BLaER1 treated with 17β-estradiol and CSF1 and Interleukin-3, amounts not matched to agents 10 nM and 100 nM (cell line): ENCODE measurements at regions not wholly inside any gene's neighbourhood (a gene's known extent, or its start where the extent isn't known, plus 50 kb on each side); places are given as distances from the start of the nearest gene placed in this dataset.
"Not testable (repeated sequence)": the region's sequence is repeated elsewhere in the genome, so short reads cannot be mapped to it uniquely, and the experiment has no call there.

Source experiments
- H3K27ac ChIP-seq, 11 experiments: shearing (Covaris generic); formaldehyde crosslinking; 2 replicates each; pipeline ENCODE4 v1.8.1; 2022
- H3K27me3 ChIP-seq, 11 experiments: shearing (Covaris generic); formaldehyde crosslinking; 2 replicates each; pipeline ENCODE4 v1.8.1; 2022
- H3K36me3 ChIP-seq, 11 experiments: shearing (Covaris generic); formaldehyde crosslinking; 2 replicates each; pipeline ENCODE4 v1.8.1; 2022
- H3K4me1 ChIP-seq, 10 experiments: shearing (Covaris generic); formaldehyde crosslinking; 2 replicates each; pipeline ENCODE4 v1.8.1; 2022
- H3K4me2 ChIP-seq, 11 experiments: shearing (Covaris generic); formaldehyde crosslinking; 2 replicates each; pipeline ENCODE4 v1.8.1; 2022
- H3K4me3 ChIP-seq, 10 experiments: shearing (Covaris generic); formaldehyde crosslinking; 2 replicates each; pipeline ENCODE4 v1.8.1; 2022
- H3K9ac ChIP-seq, 11 experiments: shearing (Covaris generic); formaldehyde crosslinking; 2 replicates each; pipeline ENCODE4 v1.8.1; 2022
- H3K9me3 ChIP-seq, 11 experiments: shearing (Covaris generic); formaldehyde crosslinking; replicated peaks in 1 of 11; 2 replicates each; pipeline ENCODE4 v1.8.1; 2022
- H4K20me1 ChIP-seq, 11 experiments: shearing (Covaris generic); formaldehyde crosslinking; 2 replicates each; pipeline ENCODE4 v1.8.1; 2022
- Cebpa-rat ChIP-seq, 11 experiments: shearing (Covaris generic); IDR thresholded peaks; 2 replicates each; pipeline ENCODE4 v1.8.1; 2022

GRCh38 chr10:80946073-80946472 lies 408.4 kb downstream of the SH2D4B start:
- no peak for TF ChIP-seq Cebpa-rat (IDR thresholded peaks at IDR 0.05)
- H3K4me3 ChIP-seq: no peak overlapping the region
- H3K9ac ChIP-seq: no peak overlapping the region
- H4K20me1 ChIP-seq: no peaks in the 10 kb centered on the region
- no peak overlapping the region for H3K27ac ChIP-seq
- no peaks in the 10 kb centered on the region for H3K27me3 ChIP-seq
- H3K4me1 ChIP-seq: peaks cover 0 to 5% (median 0%) of the 10 kb centered on the region in 10 experiments; a peak in 2 of 20 replicates
- H3K36me3 ChIP-seq: no peaks in the 10 kb centered on the region
- no peak overlapping the region for H3K4me2 ChIP-seq
- no peaks in the 10 kb centered on the region for H3K9me3 ChIP-seq

GRCh38 chr10:80946957-80947726 lies 409.4 kb downstream of the SH2D4B start:
- H4K20me1 ChIP-seq: no peaks in the 10 kb centered on the region
- no peak overlapping the region for H3K4me2 ChIP-seq
- H3K36me3 ChIP-seq: no peaks in the 10 kb centered on the region
- TF ChIP-seq Cebpa-rat (IDR thresholded peaks at IDR 0.05): peak in 8 of 11 experiments; percentile 15 to 80 (median 50); a peak in 10 of 22 replicates
- H3K27me3 ChIP-seq: no peaks in the 10 kb centered on the region
- H3K4me1 ChIP-seq: peaks cover 0 to 5% (median 0%) of the 10 kb centered on the region in 10 experiments; a peak in 2 of 20 replicates
- no peak overlapping the region for H3K9ac ChIP-seq
- H3K27ac ChIP-seq: no peak overlapping the region
- H3K9me3 ChIP-seq: peaks cover 0 to 5% (median 0%) of the 10 kb centered on the region in 11 experiments; a peak in 1 of 22 replicates
- H3K4me3 ChIP-seq: no peak overlapping the region

GRCh38 chr10:80949785-80950184 lies 412.1 kb downstream of the SH2D4B start:
- peaks cover 0 to 7% (median 5%) of the 10 kb centered on the region in 11 experiments; a peak in 5 of 22 replicates for H3K9me3 ChIP-seq
- no peak overlapping the region for H3K4me3 ChIP-seq
- TF ChIP-seq Cebpa-rat (IDR thresholded peaks at IDR 0.05): no peak
- no peak overlapping the region for H3K9ac ChIP-seq
- H3K27me3 ChIP-seq: no peaks in the 10 kb centered on the region
- no peak overlapping the region for H3K27ac ChIP-seq
- H3K4me1 ChIP-seq: peaks cover 0 to 5% (median 0%) of the 10 kb centered on the region in 10 experiments; a peak in 2 of 20 replicates
- H3K4me2 ChIP-seq: no peak overlapping the region
- no peaks in the 10 kb centered on the region for H3K36me3 ChIP-seq
- H4K20me1 ChIP-seq: no peaks in the 10 kb centered on the region

GRCh38 chr10:80952436-80952835 lies 414.7 kb downstream of the SH2D4B start:
- Histone ChIP-seq H3K9me3 (peaks cover 0 to 7% (median 5%) of the 10 kb centered on the region in 11 experiments; a peak in 5 of 22 replicates), H3K4me2 (no peak overlapping the region), H3K27me3 (no peaks in the 10 kb centered on the region), H3K4me1 (no peaks in the 10 kb centered on the region), H3K27ac (no peak overlapping the region), H4K20me1 (no peaks in the 10 kb centered on the region), H3K9ac (no peak overlapping the region), H3K4me3 (no peak overlapping the region), H3K36me3 (no peaks in the 10 kb centered on the region)
- no peak for TF ChIP-seq Cebpa-rat (IDR thresholded peaks at IDR 0.05)

- Histone ChIP-seq H4K20me1 (no peaks in the 10 kb centered on the region), H3K9me3 (peaks cover 0 to 7% (median 0%) of the 10 kb centered on the region in 11 experiments; a peak in 5 of 22 replicates), H3K9ac (no peak overlapping the region), H3K36me3 (no peaks in the 10 kb centered on the region), H3K4me3 (no peak overlapping the region), H3K4me1 (peaks cover 0 to 5% (median 0%) of the 10 kb centered on the region in 10 experiments; a peak in 2 of 20 replicates), H3K27ac (no peak overlapping the region), H3K4me2 (no peak overlapping the region), H3K27me3 (no peaks in the 10 kb centered on the region)
- no peak for TF ChIP-seq Cebpa-rat (IDR thresholded peaks at IDR 0.05)
Measured at GRCh38 chr10:80957161-80957560, 419.5 kb downstream of the SH2D4B start.

- Histone ChIP-seq H4K20me1 (no peaks in the 10 kb centered on the region), H3K27ac (no peak overlapping the region)
- no peak for TF ChIP-seq Cebpa-rat (IDR thresholded peaks at IDR 0.05)
Measured at GRCh38 chr10:80964179-80964578, 426.5 kb downstream of the SH2D4B start.

GRCh38 chr10:80964955-80965614 lies 427.4 kb downstream of the SH2D4B start:
- Histone ChIP-seq H3K4me2 (peak overlapping the region; percentile 30 to 81 (median 65); a peak in 21 of 22 replicates), H3K4me1 (peaks cover 16 to 29% (median 24%) of the 10 kb centered on the region in 10 experiments), H3K36me3 (no peaks in the 10 kb centered on the region), H3K9ac (peak overlapping the region in 6 of 11 experiments; percentile 10 to 63 (median 38); a peak in 8 of 22 replicates), H3K27ac (peak overlapping the region in 9 of 11 experiments; percentile 1 to 68 (median 48); a peak in 15 of 22 replicates), H4K20me1 (no peaks in the 10 kb centered on the region), H3K27me3 (no peaks in the 10 kb centered on the region), H3K4me3 (peak overlapping the region in 1 of 10 experiments; percentile 4; a peak in 1 of 20 replicates), H3K9me3 (no peaks in the 10 kb centered on the region)
- TF ChIP-seq Cebpa-rat (IDR thresholded peaks at IDR 0.05): no peak

More at GRCh38 chr10:80964179-80964578, 426.5 kb downstream of the SH2D4B start:
- Histone ChIP-seq H3K4me1 (peaks cover 16 to 29% (median 24%) of the 10 kb centered on the region in 10 experiments), H3K36me3 (no peaks in the 10 kb centered on the region), H3K9me3 (no peaks in the 10 kb centered on the region), H3K4me3 (no peak overlapping the region), H3K9ac (no peak overlapping the region), H3K4me2 (no peak overlapping the region; a peak in 1 of 22 replicates), H3K27me3 (no peaks in the 10 kb centered on the region)

GRCh38 chr10:80966326-80966986 lies 428.8 kb downstream of the SH2D4B start:
- Histone ChIP-seq H3K27me3 (no peaks in the 10 kb centered on the region), H3K4me3 (no peak overlapping the region), H3K4me2 (peak overlapping the region in 8 of 11 experiments; percentile 17 to 69 (median 50); a peak in 16 of 22 replicates), H4K20me1 (no peaks in the 10 kb centered on the region), H3K4me1 (peaks cover 16 to 29% (median 23%) of the 10 kb centered on the region in 10 experiments), H3K27ac (no peak overlapping the region), H3K9me3 (no peaks in the 10 kb centered on the region), H3K36me3 (no peaks in the 10 kb centered on the region), H3K9ac (no peak overlapping the region)
- no peak for TF ChIP-seq Cebpa-rat (IDR thresholded peaks at IDR 0.05)

GRCh38 chr10:80967357-80967756 lies 429.7 kb downstream of the SH2D4B start:
- H3K27ac ChIP-seq, H3K9ac ChIP-seq, H3K4me2 ChIP-seq, H3K27me3 ChIP-seq, H4K20me1 ChIP-seq, H3K36me3 ChIP-seq, H3K9me3 ChIP-seq, H3K4me3 ChIP-seq: not testable (repeated sequence)
- H3K4me1 ChIP-seq: peaks cover 16 to 29% (median 23%) of the 10 kb centered on the region in 10 experiments
